GM23338 (cell line): ENCODE measurements at regions not wholly inside any gene's neighbourhood (a gene's known extent, or its start where the extent isn't known, plus 50 kb on each side); places are given as distances from the start of the nearest gene placed in this dataset.
"Not testable (repeated sequence)": the region's sequence is repeated elsewhere in the genome, so short reads cannot be mapped to it uniquely, and the experiment has no call there.

Experiments used
- ATAC-seq: fragments of 200-7000 bp; cut with Tn5 transposase; 3 replicates; pipeline ENCODE4 v1.9.1; 2020
- DNase-seq: peaks from one replicate; pipeline ENCODE4 v3.0.0-alpha.2; 2015; ENCODE audit warnings: low spot score
- H2AFZ ChIP-seq: fragments of 200-600 bp; sonication (generic); 2 replicates; pipeline ENCODE4 v1.8.0; 2016; ENCODE audit warnings: antibody characterized with exemption, mild to moderate bottlenecking, moderate library complexity
- H3F3A ChIP-seq: fragments of 200-600 bp; sonication (generic); replicated peaks from 2 replicates; pipeline ENCODE4 v1.8.0; 2017; ENCODE audit warnings: antibody characterized with exemption, mixed run types, low read depth
- H3K27ac ChIP-seq: fragments of 200-600 bp; sonication (generic); 2 replicates; pipeline ENCODE4 v1.6.1; 2016; ENCODE audit warnings: low read depth
- H3K27me3 ChIP-seq: fragments of 200-600 bp; sonication (generic); 2 replicates; pipeline ENCODE4 v1.8.0; 2016; ENCODE audit warnings: mild to moderate bottlenecking, mixed run types, moderate library complexity; ENCODE audit not compliant: insufficient read depth
- H3K36me3 ChIP-seq: fragments of 200-600 bp; sonication (generic); 2 replicates; pipeline ENCODE4 v1.8.0; 2016; ENCODE audit warnings: mild to moderate bottlenecking; ENCODE audit not compliant: insufficient read depth
- H3K4me1 ChIP-seq: fragments of 200-600 bp; sonication (generic); 2 replicates; pipeline ENCODE4 v1.8.0; 2016; ENCODE audit warnings: mild to moderate bottlenecking, moderate library complexity; ENCODE audit not compliant: insufficient read depth
- H3K4me2 ChIP-seq: fragments of 200-600 bp; sonication (generic); 2 replicates; pipeline ENCODE4 v1.7.1; 2017; ENCODE audit warnings: mixed run types
- H3K4me3 ChIP-seq: fragments of 200-600 bp; sonication (generic); 2 replicates; pipeline ENCODE4 v1.6.1; 2016; ENCODE audit warnings: mixed run types
- H3K79me2 ChIP-seq: fragments of 200-600 bp; sonication (generic); replicated peaks from 2 replicates; pipeline ENCODE4 v1.8.0; 2017; ENCODE audit warnings: mild to moderate bottlenecking; ENCODE audit not compliant: insufficient read depth
- H3K9me2 ChIP-seq: fragments of 200-600 bp; sonication (generic); 2 replicates; pipeline ENCODE4 v1.8.0; 2017; ENCODE audit not compliant: insufficient read depth
- H4K20me1 ChIP-seq: fragments of 200-600 bp; sonication (generic); replicated peaks from 2 replicates; pipeline ENCODE4 v1.8.0; 2017; ENCODE audit warnings: mild to moderate bottlenecking; ENCODE audit not compliant: insufficient read depth
- H3K27ac Mint-ChIP-seq: 2 replicates; pipeline ENCODE4 v1.8.0; 2020; ENCODE audit warnings: inconsistent platforms, mild to moderate bottlenecking, moderate library complexity, mixed read lengths
- H3K27me3 Mint-ChIP-seq: 3 replicates; pipeline ENCODE4 v1.8.0; 2022; ENCODE audit warnings: low read depth, mild to moderate bottlenecking, moderate library complexity, mixed read lengths, inconsistent platforms; ENCODE audit not compliant: insufficient read depth, poor library complexity
- H3K36me3 Mint-ChIP-seq: 3 replicates; pipeline ENCODE4 v1.8.0; 2021; ENCODE audit warnings: low read depth, mild to moderate bottlenecking, inconsistent platforms, moderate library complexity, mixed read lengths
- H3K4me1 Mint-ChIP-seq: 3 replicates; pipeline ENCODE4 v1.8.0; 2020; ENCODE audit warnings: mild to moderate bottlenecking, inconsistent platforms, mixed read lengths
- H3K4me3 Mint-ChIP-seq: 3 replicates; pipeline ENCODE4 v1.8.0; 2021; ENCODE audit warnings: moderate library complexity, mild to moderate bottlenecking, inconsistent platforms, mixed read lengths
- H3K9me3 Mint-ChIP-seq: 3 replicates; pipeline ENCODE4 v1.8.0; 2020; ENCODE audit warnings: moderate library complexity, mild to moderate bottlenecking, inconsistent platforms, mixed read lengths
- CREB1 ChIP-seq: fragments of 250-450 bp; sonication (Bioruptor Pico); IDR thresholded peaks from 2 replicates; pipeline ENCODE4 v1.5.0; 2020; ENCODE audit warnings: low read depth, mild to moderate bottlenecking, moderate library complexity
- ETS1 ChIP-seq: IDR thresholded peaks from 2 replicates; pipeline ENCODE4 v1.6.1; 2016; ENCODE audit warnings: antibody characterized with exemption
- EZH2phosphoT487 ChIP-seq: fragments of 200-600 bp; sonication (generic); IDR thresholded peaks from one replicate; pipeline ENCODE4 v1.8.1; 2018; ENCODE audit warnings: antibody characterized with exemption; ENCODE audit not compliant: unreplicated experiment
- NANOG ChIP-seq: IDR thresholded peaks from 2 replicates; pipeline ENCODE4 v1.6.1; 2016; ENCODE audit warnings: antibody characterized with exemption, borderline replicate concordance
- POLR2AphosphoS5 ChIP-seq: IDR thresholded peaks from 2 replicates; pipeline ENCODE4 v1.6.1; 2016; ENCODE audit warnings: antibody characterized with exemption, low read depth
- ZNF114 ChIP-seq: fragments of 250-450 bp; sonication (Bioruptor Pico); IDR thresholded peaks from 2 replicates; pipeline ENCODE4 v1.5.0; 2020; ENCODE audit warnings: mild to moderate bottlenecking, moderate library complexity
- ZNF331 ChIP-seq: fragments of 250-450 bp; sonication (Bioruptor Pico); IDR thresholded peaks from 2 replicates; pipeline ENCODE4 v1.5.0; 2020; ENCODE audit warnings: low read depth, mild to moderate bottlenecking, moderate library complexity
- TF ChIP-seq, protein P1 (sequence below), 2 experiments: fragments of 200-600 bp in 1 of 2; sonication (generic) in 1 of 2; conservative IDR thresholded peaks; 2 replicates each; pipeline versions ENCODE4 v1.5.1 to v1.6.1; 2016 to 2017; ENCODE audit warnings: antibody characterized with exemption in 2 of 2, low read depth in 2 of 2, mild to moderate bottlenecking in 2 of 2, moderate library complexity in 1 of 2
- TF ChIP-seq, protein P2 (sequence below): IDR thresholded peaks from one replicate; pipeline ENCODE4 v1.6.1; 2018; ENCODE audit warnings: antibody characterized with exemption; ENCODE audit not compliant: unreplicated experiment

DNA sequence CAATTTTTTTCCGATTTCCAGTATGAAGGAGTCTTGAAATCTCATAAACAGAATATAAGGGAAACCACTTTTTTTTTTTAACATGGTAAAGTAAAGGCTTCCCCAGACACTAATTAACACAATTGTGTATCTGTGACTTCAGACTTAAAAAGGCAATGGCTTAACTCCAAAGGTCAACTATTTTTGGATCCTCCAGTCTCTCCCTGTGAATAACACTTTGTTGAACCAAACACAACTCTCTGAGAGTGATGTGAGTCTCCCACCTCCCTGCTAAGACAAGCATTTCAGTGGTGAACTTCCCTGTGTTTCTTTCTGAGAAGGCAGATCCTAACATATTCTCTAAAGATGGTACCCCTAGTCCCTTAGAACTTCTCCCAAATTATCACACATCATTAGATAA, 219.6 kb upstream of the RBBP8 start (continued):
- TF ChIP-seq, protein P1, sequence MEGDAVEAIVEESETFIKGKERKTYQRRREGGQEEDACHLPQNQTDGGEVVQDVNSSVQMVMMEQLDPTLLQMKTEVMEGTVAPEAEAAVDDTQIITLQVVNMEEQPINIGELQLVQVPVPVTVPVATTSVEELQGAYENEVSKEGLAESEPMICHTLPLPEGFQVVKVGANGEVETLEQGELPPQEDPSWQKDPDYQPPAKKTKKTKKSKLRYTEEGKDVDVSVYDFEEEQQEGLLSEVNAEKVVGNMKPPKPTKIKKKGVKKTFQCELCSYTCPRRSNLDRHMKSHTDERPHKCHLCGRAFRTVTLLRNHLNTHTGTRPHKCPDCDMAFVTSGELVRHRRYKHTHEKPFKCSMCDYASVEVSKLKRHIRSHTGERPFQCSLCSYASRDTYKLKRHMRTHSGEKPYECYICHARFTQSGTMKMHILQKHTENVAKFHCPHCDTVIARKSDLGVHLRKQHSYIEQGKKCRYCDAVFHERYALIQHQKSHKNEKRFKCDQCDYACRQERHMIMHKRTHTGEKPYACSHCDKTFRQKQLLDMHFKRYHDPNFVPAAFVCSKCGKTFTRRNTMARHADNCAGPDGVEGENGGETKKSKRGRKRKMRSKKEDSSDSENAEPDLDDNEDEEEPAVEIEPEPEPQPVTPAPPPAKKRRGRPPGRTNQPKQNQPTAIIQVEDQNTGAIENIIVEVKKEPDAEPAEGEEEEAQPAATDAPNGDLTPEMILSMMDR (conservative IDR thresholded peaks at IDR 0.05; ENCODE audit: low read depth in 2 of 2) = no peak
- no peak for TF ChIP-seq NANOG
- TF ChIP-seq ZNF331 (CRISPR knock-in tag) = no peak
- TF ChIP-seq, protein P2, sequence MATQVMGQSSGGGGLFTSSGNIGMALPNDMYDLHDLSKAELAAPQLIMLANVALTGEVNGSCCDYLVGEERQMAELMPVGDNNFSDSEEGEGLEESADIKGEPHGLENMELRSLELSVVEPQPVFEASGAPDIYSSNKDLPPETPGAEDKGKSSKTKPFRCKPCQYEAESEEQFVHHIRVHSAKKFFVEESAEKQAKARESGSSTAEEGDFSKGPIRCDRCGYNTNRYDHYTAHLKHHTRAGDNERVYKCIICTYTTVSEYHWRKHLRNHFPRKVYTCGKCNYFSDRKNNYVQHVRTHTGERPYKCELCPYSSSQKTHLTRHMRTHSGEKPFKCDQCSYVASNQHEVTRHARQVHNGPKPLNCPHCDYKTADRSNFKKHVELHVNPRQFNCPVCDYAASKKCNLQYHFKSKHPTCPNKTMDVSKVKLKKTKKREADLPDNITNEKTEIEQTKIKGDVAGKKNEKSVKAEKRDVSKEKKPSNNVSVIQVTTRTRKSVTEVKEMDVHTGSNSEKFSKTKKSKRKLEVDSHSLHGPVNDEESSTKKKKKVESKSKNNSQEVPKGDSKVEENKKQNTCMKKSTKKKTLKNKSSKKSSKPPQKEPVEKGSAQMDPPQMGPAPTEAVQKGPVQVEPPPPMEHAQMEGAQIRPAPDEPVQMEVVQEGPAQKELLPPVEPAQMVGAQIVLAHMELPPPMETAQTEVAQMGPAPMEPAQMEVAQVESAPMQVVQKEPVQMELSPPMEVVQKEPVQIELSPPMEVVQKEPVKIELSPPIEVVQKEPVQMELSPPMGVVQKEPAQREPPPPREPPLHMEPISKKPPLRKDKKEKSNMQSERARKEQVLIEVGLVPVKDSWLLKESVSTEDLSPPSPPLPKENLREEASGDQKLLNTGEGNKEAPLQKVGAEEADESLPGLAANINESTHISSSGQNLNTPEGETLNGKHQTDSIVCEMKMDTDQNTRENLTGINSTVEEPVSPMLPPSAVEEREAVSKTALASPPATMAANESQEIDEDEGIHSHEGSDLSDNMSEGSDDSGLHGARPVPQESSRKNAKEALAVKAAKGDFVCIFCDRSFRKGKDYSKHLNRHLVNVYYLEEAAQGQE = no peak
- TF ChIP-seq ZNF114 (CRISPR knock-in tag) = no peak
- no peak for TF ChIP-seq POLR2AphosphoS5
- TF ChIP-seq EZH2phosphoT487 = no peak
- no peak for TF ChIP-seq CREB1

- H3K36me3 Mint-ChIP-seq, DNase-seq, ATAC-seq, H3K9me2 ChIP-seq, H3K9me3 Mint-ChIP-seq, H3K36me3 ChIP-seq, H3K4me1 ChIP-seq, H4K20me1 ChIP-seq, H3K4me2 ChIP-seq, H3K4me1 Mint-ChIP-seq, H3K4me3 Mint-ChIP-seq, H3F3A ChIP-seq, H3K27me3 ChIP-seq, H3K79me2 ChIP-seq, H3K4me3 ChIP-seq, H3K27ac Mint-ChIP-seq, H3K27ac ChIP-seq, H3K27me3 Mint-ChIP-seq: not testable (repeated sequence)
- H2AFZ ChIP-seq = 0 out of 2 replicates have a peak overlapping the region, but pooled peaks have one; percentile 44
Measured at GRCh38 chr18:22717536-22717935, 215.6 kb upstream of the RBBP8 start.

DNA sequence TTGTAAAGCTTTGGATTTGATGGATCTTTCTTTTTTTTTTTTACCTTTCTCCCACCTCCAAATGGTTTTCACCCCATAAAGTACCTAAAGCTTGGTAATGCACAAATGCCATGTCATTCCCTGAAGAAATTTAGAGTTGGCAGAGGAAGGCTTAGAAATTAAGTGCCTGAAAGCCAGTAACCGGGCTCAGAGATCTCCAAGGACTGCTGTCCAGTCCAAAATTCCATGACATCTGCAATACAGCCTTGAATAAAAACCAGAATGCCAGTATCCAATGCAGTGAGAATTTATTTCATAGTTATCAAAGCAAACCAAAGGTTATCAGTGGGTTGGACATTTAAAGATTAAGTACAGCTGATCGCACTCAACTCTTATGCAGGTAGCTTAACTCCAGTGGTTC, 209.9 kb upstream of the RBBP8 start:
- peaks cover 5% of the 10 kb centered on the region for H3K27me3 Mint-ChIP-seq
- Histone ChIP-seq H3K4me3 (no peak overlapping the region), H3K79me2 (no peaks in the 10 kb centered on the region), H2AFZ (no peak overlapping the region), H3K36me3 (no peaks in the 10 kb centered on the region), H3K9me2 (no peaks in the 10 kb centered on the region), H3K4me2 (no peak overlapping the region), H3K27me3 (no peaks in the 10 kb centered on the region), H3K4me1 (no peaks in the 10 kb centered on the region), H4K20me1 (no peaks in the 10 kb centered on the region), H3F3A (no peaks in the 10 kb centered on the region), H3K27ac (no peak overlapping the region)
- peaks cover 11% of the 10 kb centered on the region; the same call in 1 of the 3 replicates for H3K9me3 Mint-ChIP-seq
- no peak overlapping the region for H3K27ac Mint-ChIP-seq
- H3K36me3 Mint-ChIP-seq = no peaks in the 10 kb centered on the region
- TF ChIP-seq ETS1 (no peak), ZNF114 (CRISPR knock-in tag) (no peak)
- DNase-seq (no peak), ATAC-seq (no peak)
- no peaks in the 10 kb centered on the region for H3K4me1 Mint-ChIP-seq
- H3K4me3 Mint-ChIP-seq = no peak overlapping the region
